H9 (cell line): ENCODE measurements at regions not wholly inside any gene's neighbourhood (a gene's known extent, or its start where the extent isn't known, plus 50 kb on each side); places are given as distances from the start of the nearest gene placed in this dataset.

Experiments
- DNase-seq: peaks from one replicate; pipeline ENCODE4 v3.0.0-alpha.2; 2017
- H2AFZ ChIP-seq: one replicate; pipeline ENCODE4 v1.6.1; 2013; ENCODE audit warnings: mild to moderate bottlenecking, low read length, control low read depth, moderate library complexity
- H2AK5ac ChIP-seq: 2 replicates; pipeline ENCODE4 v1.6.1; 2013; ENCODE audit warnings: low read length, control low read depth, mixed read lengths; ENCODE audit not compliant: insufficient read length
- H2BK120ac ChIP-seq: one replicate; pipeline ENCODE4 v1.6.1; 2013; ENCODE audit warnings: low read depth, mild to moderate bottlenecking, low read length, control low read depth, inconsistent platforms; ENCODE audit not compliant: poor library complexity, severe bottlenecking
- H2BK12ac ChIP-seq: 2 replicates; pipeline ENCODE4 v1.6.1; 2013; ENCODE audit warnings: low read length, control low read depth, mixed read lengths, low read depth; ENCODE audit not compliant: insufficient read length
- H2BK15ac ChIP-seq: 2 replicates; pipeline ENCODE4 v1.6.1; 2013; ENCODE audit warnings: low read depth, low read length, control low read depth
- H2BK20ac ChIP-seq: one replicate; pipeline ENCODE4 v1.6.1; 2013; ENCODE audit warnings: low read depth, mild to moderate bottlenecking, low read length, control low read depth, inconsistent platforms; ENCODE audit not compliant: poor library complexity, severe bottlenecking
- H2BK5ac ChIP-seq: 2 replicates; pipeline ENCODE4 v1.6.1; 2013; ENCODE audit warnings: low read length, control low read depth, mixed read lengths; ENCODE audit not compliant: insufficient read length
- H3K14ac ChIP-seq: 2 replicates; pipeline ENCODE4 v1.6.1; 2013; ENCODE audit warnings: low read length, control low read depth; ENCODE audit not compliant: insufficient read depth
- H3K18ac ChIP-seq: 2 replicates; pipeline ENCODE4 v1.6.1; 2013; ENCODE audit warnings: low read depth, mild to moderate bottlenecking, mixed read lengths, low read length, control low read depth; ENCODE audit not compliant: insufficient read length
- H3K23ac ChIP-seq: 2 replicates; pipeline ENCODE4 v1.6.1; 2013; ENCODE audit warnings: low read length, control low read depth, mixed read lengths, low read depth; ENCODE audit not compliant: insufficient read length
- H3K23me2 ChIP-seq: 2 replicates; pipeline ENCODE4 v1.6.1; 2013; ENCODE audit warnings: low read depth, mild to moderate bottlenecking, mixed read lengths, low read length, control low read depth; ENCODE audit not compliant: insufficient read length, poor library complexity, severe bottlenecking
- H3K27ac ChIP-seq: 2 replicates; pipeline ENCODE4 v1.5.1; 2013; ENCODE audit warnings: low read length, control low read depth, mixed read lengths, low read depth; ENCODE audit not compliant: insufficient read length
- H3K27me3 ChIP-seq: 2 replicates; pipeline ENCODE4 v1.6.1; 2013; ENCODE audit warnings: low read length, control low read depth, inconsistent platforms; ENCODE audit not compliant: insufficient read depth
- H3K4ac ChIP-seq: 2 replicates; pipeline ENCODE4 v1.6.1; 2013; ENCODE audit warnings: low read depth, mild to moderate bottlenecking, control low read depth, inconsistent platforms, low read length, moderate library complexity
- H3K4me1 ChIP-seq: 2 replicates; pipeline ENCODE4 v1.6.1; 2013; ENCODE audit warnings: low read length, control low read depth, inconsistent platforms; ENCODE audit not compliant: insufficient read depth
- H3K4me2 ChIP-seq: 2 replicates; pipeline ENCODE4 v1.6.1; 2013; ENCODE audit warnings: low read length, control low read depth, mixed read lengths; ENCODE audit not compliant: insufficient read length, insufficient read depth
- H3K56ac ChIP-seq: 2 replicates; pipeline ENCODE4 v1.6.1; 2013; ENCODE audit warnings: low read depth, mild to moderate bottlenecking, mixed read lengths, low read length, control low read depth; ENCODE audit not compliant: insufficient read length
- H3K79me1 ChIP-seq: 2 replicates; pipeline ENCODE4 v1.6.1; 2013; ENCODE audit warnings: low read depth, mild to moderate bottlenecking, moderate library complexity, low read length, control low read depth, inconsistent platforms; ENCODE audit not compliant: insufficient read depth, poor library complexity, severe bottlenecking
- H3K79me2 ChIP-seq: 2 replicates; pipeline ENCODE4 v1.6.1; 2013; ENCODE audit warnings: low read length, control low read depth, inconsistent platforms; ENCODE audit not compliant: insufficient read depth
- H3K9ac ChIP-seq: 2 replicates; pipeline ENCODE4 v1.6.1; 2013; ENCODE audit warnings: low read length, control low read depth, mixed read lengths; ENCODE audit not compliant: insufficient read length; ENCODE audit errors: extremely low read depth
- H3K9me3 ChIP-seq: one replicate; pipeline ENCODE4 v1.6.1; 2013; ENCODE audit warnings: low read depth, low read length, inconsistent platforms; ENCODE audit not compliant: control insufficient read depth
- H3T11ph ChIP-seq: one replicate; pipeline ENCODE4 v1.6.1; 2013; ENCODE audit warnings: mild to moderate bottlenecking, low read length, control low read depth, inconsistent platforms
- H4K20me1 ChIP-seq: one replicate; pipeline ENCODE4 v1.6.1; 2013; ENCODE audit not compliant: control insufficient read depth, insufficient read length, insufficient read depth
- H4K5ac ChIP-seq: 2 replicates; pipeline ENCODE4 v1.6.1; 2013; ENCODE audit warnings: low read depth, mild to moderate bottlenecking, mixed read lengths, low read length, control low read depth; ENCODE audit not compliant: insufficient read length
- H4K8ac ChIP-seq: replicated peaks from 2 replicates; pipeline ENCODE4 v1.6.1; 2013; ENCODE audit warnings: low read length, control low read depth, mixed read lengths, low read depth; ENCODE audit not compliant: insufficient read length
- H4K91ac ChIP-seq: 2 replicates; pipeline ENCODE4 v1.6.1; 2013; ENCODE audit warnings: low read depth, mild to moderate bottlenecking, moderate library complexity, mixed read lengths, low read length, control low read depth; ENCODE audit not compliant: insufficient read length
- H3K27ac Mint-ChIP-seq, 3 experiments: 2 replicates in 2 of 3; 3 replicates in 1 of 3; pipeline ENCODE4 v1.8.0; 2020 to 2021; ENCODE audit warnings: mixed read lengths in 3 of 3, mild to moderate bottlenecking in 1 of 3, moderate library complexity in 1 of 3
- H3K27me3 Mint-ChIP-seq: 2 replicates; pipeline ENCODE4 v1.8.0; 2021; ENCODE audit warnings: low read depth, mild to moderate bottlenecking, moderate library complexity, mixed read lengths
- H3K36me3 Mint-ChIP-seq, 3 experiments: 2 replicates in 2 of 3; 3 replicates in 1 of 3; pipeline ENCODE4 v1.8.0; 2020 to 2021; ENCODE audit warnings: low read depth in 3 of 3, mixed read lengths in 3 of 3; ENCODE audit not compliant: insufficient read depth in 1 of 3
- H3K4me1 Mint-ChIP-seq, 2 experiments: 2 replicates each; pipeline ENCODE4 v1.8.0; 2020; ENCODE audit warnings: mixed read lengths in 2 of 2
- H3K4me3 Mint-ChIP-seq, 2 experiments: 2 replicates in 1 of 2; 3 replicates in 1 of 2; pipeline ENCODE4 v1.8.0; 2020 to 2021; ENCODE audit warnings: mild to moderate bottlenecking in 2 of 2, mixed read lengths in 2 of 2, moderate library complexity in 1 of 2
- H3K9me3 Mint-ChIP-seq, 2 experiments: 2 replicates in 1 of 2; 3 replicates in 1 of 2; pipeline ENCODE4 v1.8.0; 2020; ENCODE audit warnings: mild to moderate bottlenecking in 2 of 2, mixed read lengths in 2 of 2, moderate library complexity in 1 of 2
- WGBS: extraction: QIAGEN DNeasy Blood & Tissue Kit; methylation state at CpG from one replicate; pipeline ENCODE4 v1.1.7; 2013; ENCODE audit warnings: missing lambda C conversion rate, low lambda C conversion rate, mixed read lengths; ENCODE audit not compliant: insufficient read length; ENCODE audit errors: extremely low coverage; 5-methylcytosine and 5-hydroxymethylcytosine counted together
- TF ChIP-seq, protein P1 (sequence below): fragments of 200-600 bp; sonication (generic); conservative IDR thresholded peaks from 3 replicates; pipeline ENCODE4 v1.8.0; 2021; ENCODE audit warnings: antibody characterized with exemption, mild to moderate bottlenecking

DNA sequence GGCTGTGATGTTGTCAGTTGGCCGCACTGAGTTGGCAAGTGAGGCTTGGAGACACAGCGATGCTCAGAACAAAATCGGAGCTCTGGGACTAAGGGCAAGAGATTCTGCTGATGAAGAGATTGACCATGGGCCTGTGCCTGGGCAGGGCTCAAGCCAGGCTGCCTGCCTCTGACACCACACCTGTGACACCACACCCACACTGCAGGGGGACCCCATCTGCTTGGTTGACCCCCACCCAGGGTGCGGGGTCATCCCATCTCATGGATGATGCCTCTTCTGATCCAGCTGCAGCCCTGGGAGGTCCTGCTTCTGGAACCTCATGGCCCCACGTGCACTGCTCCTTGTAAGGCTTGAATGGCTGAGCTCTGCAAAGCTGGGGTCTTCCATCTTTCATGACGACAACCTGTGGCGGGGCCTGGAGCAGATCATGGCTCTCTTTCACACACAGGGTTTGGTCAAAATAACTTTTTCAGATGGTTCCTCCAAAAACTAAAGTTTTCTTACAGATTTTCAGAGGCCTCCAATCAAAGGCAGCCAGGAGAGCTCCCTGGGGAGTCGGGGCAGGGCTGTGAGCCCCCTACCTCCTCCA, 185.2 kb downstream of the GADD45G start:
- H2BK120ac ChIP-seq: no peak overlapping the region
- no peaks in the 10 kb centered on the region for H3K23me2 ChIP-seq
- H2BK15ac ChIP-seq: no peak overlapping the region
- no CpG with 5 or more reads among the region's 8 CpGs for WGBS
- Mint-ChIP-seq H3K27ac (no peak overlapping the region), H3K4me1 (no peaks in the 10 kb centered on the region), H3K36me3 (no peaks in the 10 kb centered on the region), H3K9me3 (no peaks in the 10 kb centered on the region), H3K27me3 (peaks cover 2% of the 10 kb centered on the region), H3K4me3 (no peak overlapping the region)
- no peak overlapping the region for H4K5ac ChIP-seq
- no peaks in the 10 kb centered on the region for H3K79me2 ChIP-seq
- TF ChIP-seq, protein P1, sequence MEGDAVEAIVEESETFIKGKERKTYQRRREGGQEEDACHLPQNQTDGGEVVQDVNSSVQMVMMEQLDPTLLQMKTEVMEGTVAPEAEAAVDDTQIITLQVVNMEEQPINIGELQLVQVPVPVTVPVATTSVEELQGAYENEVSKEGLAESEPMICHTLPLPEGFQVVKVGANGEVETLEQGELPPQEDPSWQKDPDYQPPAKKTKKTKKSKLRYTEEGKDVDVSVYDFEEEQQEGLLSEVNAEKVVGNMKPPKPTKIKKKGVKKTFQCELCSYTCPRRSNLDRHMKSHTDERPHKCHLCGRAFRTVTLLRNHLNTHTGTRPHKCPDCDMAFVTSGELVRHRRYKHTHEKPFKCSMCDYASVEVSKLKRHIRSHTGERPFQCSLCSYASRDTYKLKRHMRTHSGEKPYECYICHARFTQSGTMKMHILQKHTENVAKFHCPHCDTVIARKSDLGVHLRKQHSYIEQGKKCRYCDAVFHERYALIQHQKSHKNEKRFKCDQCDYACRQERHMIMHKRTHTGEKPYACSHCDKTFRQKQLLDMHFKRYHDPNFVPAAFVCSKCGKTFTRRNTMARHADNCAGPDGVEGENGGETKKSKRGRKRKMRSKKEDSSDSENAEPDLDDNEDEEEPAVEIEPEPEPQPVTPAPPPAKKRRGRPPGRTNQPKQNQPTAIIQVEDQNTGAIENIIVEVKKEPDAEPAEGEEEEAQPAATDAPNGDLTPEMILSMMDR: no peak
- no peaks in the 10 kb centered on the region for H3K4me1 ChIP-seq
- no peak overlapping the region for H3K56ac ChIP-seq
- H3K27me3 ChIP-seq: no peaks in the 10 kb centered on the region
- no peak overlapping the region for H3K18ac ChIP-seq
- no peak overlapping the region for H2BK5ac ChIP-seq
- no peak overlapping the region for H4K91ac ChIP-seq
- H3K9me3 ChIP-seq: no peaks in the 10 kb centered on the region
- no peak overlapping the region for H3K23ac ChIP-seq
- H4K20me1 ChIP-seq: no peaks in the 10 kb centered on the region
- no peak overlapping the region for H3K27ac ChIP-seq
- H3K4ac ChIP-seq: no peak overlapping the region
- no peaks in the 10 kb centered on the region for H3K79me1 ChIP-seq
- no peak overlapping the region for H2BK20ac ChIP-seq
- no peak overlapping the region for H2AFZ ChIP-seq
- H3K4me2 ChIP-seq: no peak overlapping the region
- no peak for DNase-seq
- no peak overlapping the region for H3K9ac ChIP-seq
- H2AK5ac ChIP-seq: no peak overlapping the region
- no peak overlapping the region for H2BK12ac ChIP-seq
- H3T11ph ChIP-seq: no peak overlapping the region
- no peak overlapping the region for H4K8ac ChIP-seq
- H3K14ac ChIP-seq: no peak overlapping the region; the same call in 1 of the 2 replicates
